Esophagus (tissue), 2 donors: ENCODE measurements at regions not wholly inside any gene's neighbourhood (a gene's known extent, or its start where the extent isn't known, plus 50 kb on each side); places are given as distances from the start of the nearest gene placed in this dataset.

Experiments
- H3K27ac ChIP-seq, 2 donors: one replicate each; pipeline ENCODE4 v1.5.1; 2013; ENCODE audit warnings: low read depth in 2 of 2, mild to moderate bottlenecking in 2 of 2, inconsistent platforms in 1 of 2, low read length in 1 of 2, moderate library complexity in 1 of 2
- H3K27me3 ChIP-seq, 2 donors: one replicate each; pipeline ENCODE4 v1.6.1; 2013; ENCODE audit warnings: low read length in 2 of 2, control low read depth in 1 of 2, mild to moderate bottlenecking in 1 of 2; ENCODE audit not compliant: insufficient read depth in 2 of 2, control insufficient read depth in 1 of 2
- H3K36me3 ChIP-seq, 2 donors: one replicate each; pipeline ENCODE4 v1.6.1; 2013; ENCODE audit warnings: low read length in 1 of 2; ENCODE audit not compliant: control insufficient read depth in 2 of 2, insufficient read depth in 2 of 2
- H3K4me1 ChIP-seq, 2 donors: one replicate each; pipeline ENCODE4 v1.6.1; 2013; ENCODE audit warnings: low read length in 1 of 2; ENCODE audit not compliant: control insufficient read depth in 2 of 2, insufficient read depth in 2 of 2
- H3K4me3 ChIP-seq, 2 donors: one replicate each; pipeline ENCODE4 v1.5.1; 2013; ENCODE audit warnings: low read length in 2 of 2, mild to moderate bottlenecking in 2 of 2, low read depth in 1 of 2, moderate library complexity in 1 of 2
- H3K9me3 ChIP-seq, 2 donors: one replicate each; pipeline ENCODE4 v1.6.1; 2013; ENCODE audit warnings: mild to moderate bottlenecking in 2 of 2, low read depth in 1 of 2, low read length in 1 of 2, moderate library complexity in 1 of 2; ENCODE audit not compliant: control insufficient read depth in 2 of 2, insufficient read depth in 1 of 2
- WGBS, 2 donors: extraction: QIAGEN DNeasy Blood & Tissue Kit; methylation state at CpG; one replicate each; pipeline ENCODE4 v1.1.7; 2013; 5-methylcytosine and 5-hydroxymethylcytosine counted together
- donor health status: healthy with polysubstance abuse.
- donor health status: Bipolar disorder and iron deficiency.

- H3K9me3 ChIP-seq = peaks cover 0 to 3% of the 10 kb centered on the region in 2 donors
- WGBS, 2 donors = 56 to 64% methylated on average over 1 of the region's 1 CpG
- H3K27ac ChIP-seq = no peak overlapping the region
- H3K36me3 ChIP-seq = no peaks in the 10 kb centered on the region
- H3K4me3 ChIP-seq = no peak overlapping the region
- H3K4me1 ChIP-seq = no peaks in the 10 kb centered on the region
- H3K27me3 ChIP-seq = no peaks in the 10 kb centered on the region
Observed at GRCh38 chr16:66299349-66299748, 67.1 kb upstream of the CDH5 start.

- WGBS, 2 donors = 91 to 96% methylated on average over 2 of the region's 2 CpGs
Observed at GRCh38 chr16:66298571-66299120, 67.8 kb upstream of the CDH5 start.

GRCh38 chr16:66298006-66298405, 68.5 kb upstream of the CDH5 start:
- H3K27ac ChIP-seq = no peak overlapping the region
- no peaks in the 10 kb centered on the region for H3K4me1 ChIP-seq
- H3K27me3 ChIP-seq = no peaks in the 10 kb centered on the region
- 59 to 60% methylated on average over 2 of the region's 2 CpGs for WGBS, 2 donors
- H3K9me3 ChIP-seq = peaks cover 0 to 3% of the 10 kb centered on the region in 2 donors
- no peaks in the 10 kb centered on the region for H3K36me3 ChIP-seq
- no peak overlapping the region for H3K4me3 ChIP-seq

More at GRCh38 chr16:66298571-66299120, 67.8 kb upstream of the CDH5 start:
- H3K9me3 ChIP-seq = peaks cover 0 to 3% of the 10 kb centered on the region in 2 donors
- no peaks in the 10 kb centered on the region for H3K36me3 ChIP-seq
- H3K4me3 ChIP-seq = no peak overlapping the region
- no peak overlapping the region for H3K27ac ChIP-seq
- H3K27me3 ChIP-seq = no peaks in the 10 kb centered on the region
- no peaks in the 10 kb centered on the region for H3K4me1 ChIP-seq

GRCh38 chr16:66296591-66296990, 69.9 kb upstream of the CDH5 start:
- WGBS, 2 donors = 73 to 79% methylated on average over 5 of the region's 5 CpGs

GRCh38 chr16:66295761-66296546, 70.5 kb upstream of the CDH5 start:
- Histone ChIP-seq H3K4me3 (no peak overlapping the region), H3K36me3 (no peaks in the 10 kb centered on the region), H3K4me1 (no peaks in the 10 kb centered on the region)

More at GRCh38 chr16:66296591-66296990, 69.9 kb upstream of the CDH5 start:
- Histone ChIP-seq H3K4me1 (no peaks in the 10 kb centered on the region), H3K9me3 (peaks cover 0 to 3% of the 10 kb centered on the region in 2 donors), H3K27ac (no peak overlapping the region), H3K4me3 (no peak overlapping the region), H3K36me3 (no peaks in the 10 kb centered on the region), H3K27me3 (no peaks in the 10 kb centered on the region)

GRCh38 chr16:66295213-66295612, 71.3 kb upstream of the CDH5 start:
- WGBS, 2 donors = 71% methylated on average over 6 of the region's 6 CpGs
- no peaks in the 10 kb centered on the region for H3K9me3 ChIP-seq

More at GRCh38 chr16:66295761-66296546, 70.5 kb upstream of the CDH5 start:
- Histone ChIP-seq H3K27me3 (no peaks in the 10 kb centered on the region), H3K9me3 (peaks cover 0 to 3% of the 10 kb centered on the region in 2 donors), H3K27ac (no peak overlapping the region)
- WGBS, 2 donors = 73 to 84% methylated on average over 4 of the region's 4 CpGs

GRCh38 chr16:66294507-66294906, 72.0 kb upstream of the CDH5 start:
- Histone ChIP-seq H3K36me3 (no peaks in the 10 kb centered on the region), H3K27me3 (no peaks in the 10 kb centered on the region), H3K4me1 (no peaks in the 10 kb centered on the region), H3K4me3 (no peak overlapping the region), H3K9me3 (no peaks in the 10 kb centered on the region), H3K27ac (no peak overlapping the region)
- WGBS, 2 donors = 83 to 87% methylated on average over 4 of the region's 4 CpGs

More at GRCh38 chr16:66295213-66295612, 71.3 kb upstream of the CDH5 start:
- Histone ChIP-seq H3K4me1 (no peaks in the 10 kb centered on the region), H3K4me3 (no peak overlapping the region), H3K27me3 (no peaks in the 10 kb centered on the region), H3K27ac (no peak overlapping the region), H3K36me3 (no peaks in the 10 kb centered on the region)

- Histone ChIP-seq H3K36me3 (no peaks in the 10 kb centered on the region), H3K4me1 (no peaks in the 10 kb centered on the region), H3K4me3 (no peak overlapping the region), H3K9me3 (no peaks in the 10 kb centered on the region), H3K27ac (no peak overlapping the region), H3K27me3 (no peaks in the 10 kb centered on the region)
- WGBS, 2 donors = 71 to 78% methylated on average over 7 of the region's 7 CpGs
Observed at GRCh38 chr16:66293932-66294331, 72.6 kb upstream of the CDH5 start.

GRCh38 chr16:66293207-66293735, 73.2 kb upstream of the CDH5 start:
- 71 to 75% methylated on average over 5 of the region's 5 CpGs for WGBS, 2 donors
- no peaks in the 10 kb centered on the region for H3K9me3 ChIP-seq

More at GRCh38 chr16:66293207-66293735, 73.2 kb upstream of the CDH5 start:
- no peak overlapping the region for H3K27ac ChIP-seq
- H3K4me3 ChIP-seq = no peak overlapping the region
- H3K36me3 ChIP-seq = no peaks in the 10 kb centered on the region
- H3K4me1 ChIP-seq = no peaks in the 10 kb centered on the region
- no peaks in the 10 kb centered on the region for H3K27me3 ChIP-seq
